Astrocyte (in vitro differentiated cells and primary cell): ENCODE measurements at regions not wholly inside any gene's neighbourhood (a gene's known extent, or its start where the extent isn't known, plus 50 kb on each side); places are given as distances from the start of the nearest gene placed in this dataset.

Experiments
- EZH2 ChIP-seq: IDR thresholded peaks from 2 replicates; pipeline ENCODE4 v1.6.1; 2012; ENCODE audit warnings: mild to moderate bottlenecking, low read length, inconsistent platforms; ENCODE audit not compliant: insufficient read depth
- TF ChIP-seq, protein P1 (sequence below): IDR thresholded peaks from 2 replicates; pipeline ENCODE4 v1.5.1; 2011; ENCODE audit warnings: low read depth, mild to moderate bottlenecking, inconsistent platforms, low read length, moderate library complexity; ENCODE audit not compliant: insufficient read depth

GRCh38 chr1:73639494-73639893 lies 558.5 kb downstream of the LRRIQ3 start:
- TF ChIP-seq, protein P1, sequence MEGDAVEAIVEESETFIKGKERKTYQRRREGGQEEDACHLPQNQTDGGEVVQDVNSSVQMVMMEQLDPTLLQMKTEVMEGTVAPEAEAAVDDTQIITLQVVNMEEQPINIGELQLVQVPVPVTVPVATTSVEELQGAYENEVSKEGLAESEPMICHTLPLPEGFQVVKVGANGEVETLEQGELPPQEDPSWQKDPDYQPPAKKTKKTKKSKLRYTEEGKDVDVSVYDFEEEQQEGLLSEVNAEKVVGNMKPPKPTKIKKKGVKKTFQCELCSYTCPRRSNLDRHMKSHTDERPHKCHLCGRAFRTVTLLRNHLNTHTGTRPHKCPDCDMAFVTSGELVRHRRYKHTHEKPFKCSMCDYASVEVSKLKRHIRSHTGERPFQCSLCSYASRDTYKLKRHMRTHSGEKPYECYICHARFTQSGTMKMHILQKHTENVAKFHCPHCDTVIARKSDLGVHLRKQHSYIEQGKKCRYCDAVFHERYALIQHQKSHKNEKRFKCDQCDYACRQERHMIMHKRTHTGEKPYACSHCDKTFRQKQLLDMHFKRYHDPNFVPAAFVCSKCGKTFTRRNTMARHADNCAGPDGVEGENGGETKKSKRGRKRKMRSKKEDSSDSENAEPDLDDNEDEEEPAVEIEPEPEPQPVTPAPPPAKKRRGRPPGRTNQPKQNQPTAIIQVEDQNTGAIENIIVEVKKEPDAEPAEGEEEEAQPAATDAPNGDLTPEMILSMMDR: no peak
- no peak for TF ChIP-seq EZH2
